GM12872 (cell line): ENCODE measurements at regions not wholly inside any gene's neighbourhood (a gene's known extent, or its start where the extent isn't known, plus 50 kb on each side); places are given as distances from the start of the nearest gene placed in this dataset.

ENCODE experiments used
- CTCF ChIP-seq: IDR thresholded peaks from 3 replicates; pipeline ENCODE4 v1.5.1; 2011; ENCODE audit warnings: low read depth, mild to moderate bottlenecking, low read length, moderate library complexity; ENCODE audit not compliant: insufficient read depth

- peak; percentile 58 for TF ChIP-seq CTCF
Observed at GRCh38 chr2:59301466-59302402, 1060.6 kb upstream of the FANCL start.

GRCh38 chr2:59297816-59298215 is 1056.7 kb upstream of the FANCL start:
- TF ChIP-seq CTCF, result no peak

GRCh38 chr2:59296279-59296678 is 1055.2 kb upstream of the FANCL start:
- no peak for TF ChIP-seq CTCF

- TF ChIP-seq CTCF, result no peak
Observed at GRCh38 chr2:59295524-59296162, 1054.5 kb upstream of the FANCL start.

GRCh38 chr2:59288771-59289170 is 1047.6 kb upstream of the FANCL start:
- TF ChIP-seq CTCF, result no peak

- TF ChIP-seq CTCF, result no peak
Observed at GRCh38 chr2:59282374-59283057, 1041.4 kb upstream of the FANCL start.

GRCh38 chr2:59277671-59278070 is 1036.5 kb upstream of the FANCL start:
- no peak for TF ChIP-seq CTCF
